Loucy (cell line): ENCODE measurements at regions not wholly inside any gene's neighbourhood (a gene's known extent, or its start where the extent isn't known, plus 50 kb on each side); places are given as distances from the start of the nearest gene placed in this dataset.

Experiments used
- CTCF ChIP-seq: fragments of 200-600 bp; sonication (generic); conservative IDR thresholded peaks from 2 replicates; pipeline ENCODE4 v1.5.1; 2014; ENCODE audit warnings: mild to moderate bottlenecking, antibody characterized with exemption, low read length
- EZH2phosphoT487 ChIP-seq: fragments of 200-600 bp; IDR thresholded peaks from 2 replicates; pipeline ENCODE4 v1.6.1; 2018; ENCODE audit warnings: antibody characterized with exemption, mild to moderate bottlenecking, moderate library complexity, borderline replicate concordance

- TF ChIP-seq CTCF (no peak), EZH2phosphoT487 (no peak)
These were observed 941.3 kb downstream of the DIPK2A start for GRCh38 chr3:144912968-144913367.
